HG02642 (cell line): ENCODE measurements at regions not wholly inside any gene's neighbourhood (a gene's known extent, or its start where the extent isn't known, plus 50 kb on each side); places are given as distances from the start of the nearest gene placed in this dataset.

Source experiments
- ATAC-seq: cut with Tn5 transposase; IDR thresholded peaks from one replicate; pipeline ENCODE4 v1.9.1; 2021; ENCODE audit warnings: mild to moderate bottlenecking; ENCODE audit not compliant: unreplicated experiment, poor library complexity

GRCh38 chr2:33810046-33810835 lies 211.1 kb upstream of the FAM98A start:
- ATAC-seq: no peak

DNA sequence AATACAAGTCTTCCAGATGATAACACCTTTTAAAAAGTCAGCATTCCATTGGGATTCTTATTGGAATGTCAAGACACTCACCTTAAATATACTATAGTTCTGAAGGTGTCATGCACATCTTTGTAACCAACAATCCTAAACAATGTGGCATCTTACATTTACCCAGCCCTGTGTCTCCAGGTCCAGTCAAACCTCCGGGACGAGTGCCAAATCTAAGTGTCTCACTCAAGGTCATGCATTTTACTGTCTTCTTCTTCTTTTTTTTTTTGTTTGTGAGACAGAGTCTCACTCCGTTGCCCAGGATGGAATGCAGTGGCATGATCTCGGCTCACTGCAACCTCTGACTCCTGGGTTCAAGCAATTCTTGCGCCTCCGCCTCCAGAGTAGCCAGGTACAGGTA lies 206.9 kb upstream of the FAM98A start:
- ATAC-seq: no peak

DNA sequence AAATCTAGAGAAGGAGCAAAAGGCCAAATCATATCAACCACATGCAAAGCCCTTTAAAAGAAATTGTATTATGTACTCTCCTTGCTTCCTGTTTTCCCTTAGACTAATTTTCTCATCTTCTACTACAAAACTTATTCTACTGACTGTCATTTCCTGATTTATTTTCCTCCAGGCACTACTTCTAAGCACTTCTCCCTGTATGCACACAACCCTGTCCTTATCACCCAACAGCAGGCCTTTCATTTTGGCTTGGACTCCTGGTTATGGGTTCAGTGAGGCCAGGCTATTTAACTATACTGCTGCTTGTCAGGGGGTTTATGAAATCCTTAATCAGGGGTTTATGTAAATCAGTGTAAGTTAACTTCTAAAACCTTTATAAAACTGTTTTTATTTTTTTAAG lies 205.1 kb upstream of the FAM98A start:
- no peak for ATAC-seq

- no peak for ATAC-seq
Measured at GRCh38 chr2:33796511-33796910, 197.4 kb upstream of the FAM98A start.

- no peak for ATAC-seq
Measured at GRCh38 chr2:33791625-33792024, 192.5 kb upstream of the FAM98A start.

- ATAC-seq: no peak
Measured at GRCh38 chr2:33788044-33788443, 188.9 kb upstream of the FAM98A start.

DNA sequence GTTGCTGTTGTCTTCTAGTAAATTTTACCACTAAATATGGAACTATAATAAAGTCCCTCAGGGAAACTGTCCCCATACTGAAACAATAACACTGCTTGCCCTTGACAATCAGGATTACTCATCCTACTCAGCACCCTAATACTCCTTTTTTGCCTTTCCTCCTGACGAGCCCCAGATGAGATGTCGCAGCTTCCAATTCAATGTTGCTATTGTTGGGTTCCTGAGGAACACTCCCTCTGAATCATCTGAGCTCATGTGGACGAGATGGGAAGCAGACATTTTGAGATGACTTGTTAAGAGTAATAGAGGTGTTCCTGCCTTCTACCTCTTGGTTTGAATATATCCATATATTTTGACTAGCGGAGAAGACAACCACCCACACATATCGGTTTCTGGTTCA lies 187.8 kb upstream of the FAM98A start:
- ATAC-seq: no peak

GRCh38 chr2:33785201-33786106 lies 186.4 kb upstream of the FAM98A start:
- peak; percentile 90 for ATAC-seq

DNA sequence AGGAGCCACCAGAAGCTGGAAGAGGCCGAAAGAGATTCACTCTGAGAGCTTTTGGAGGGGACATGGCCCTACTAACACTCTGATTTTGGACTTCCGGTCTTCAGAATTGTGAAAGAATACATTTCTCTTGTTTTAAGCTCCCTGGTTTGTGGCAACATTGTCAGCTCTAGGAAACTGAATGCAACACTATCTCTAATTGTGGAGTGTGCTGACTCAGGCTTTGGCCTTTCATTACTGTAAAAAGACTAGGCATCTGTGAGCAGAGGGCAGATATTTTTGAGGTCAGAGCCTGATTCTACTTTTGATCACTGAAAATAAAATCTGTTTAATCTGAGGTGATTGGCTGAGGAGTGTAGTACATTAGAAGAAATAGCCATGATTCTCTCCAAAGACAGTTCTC lies 185.4 kb upstream of the FAM98A start:
- ATAC-seq: peak; percentile 9

DNA sequence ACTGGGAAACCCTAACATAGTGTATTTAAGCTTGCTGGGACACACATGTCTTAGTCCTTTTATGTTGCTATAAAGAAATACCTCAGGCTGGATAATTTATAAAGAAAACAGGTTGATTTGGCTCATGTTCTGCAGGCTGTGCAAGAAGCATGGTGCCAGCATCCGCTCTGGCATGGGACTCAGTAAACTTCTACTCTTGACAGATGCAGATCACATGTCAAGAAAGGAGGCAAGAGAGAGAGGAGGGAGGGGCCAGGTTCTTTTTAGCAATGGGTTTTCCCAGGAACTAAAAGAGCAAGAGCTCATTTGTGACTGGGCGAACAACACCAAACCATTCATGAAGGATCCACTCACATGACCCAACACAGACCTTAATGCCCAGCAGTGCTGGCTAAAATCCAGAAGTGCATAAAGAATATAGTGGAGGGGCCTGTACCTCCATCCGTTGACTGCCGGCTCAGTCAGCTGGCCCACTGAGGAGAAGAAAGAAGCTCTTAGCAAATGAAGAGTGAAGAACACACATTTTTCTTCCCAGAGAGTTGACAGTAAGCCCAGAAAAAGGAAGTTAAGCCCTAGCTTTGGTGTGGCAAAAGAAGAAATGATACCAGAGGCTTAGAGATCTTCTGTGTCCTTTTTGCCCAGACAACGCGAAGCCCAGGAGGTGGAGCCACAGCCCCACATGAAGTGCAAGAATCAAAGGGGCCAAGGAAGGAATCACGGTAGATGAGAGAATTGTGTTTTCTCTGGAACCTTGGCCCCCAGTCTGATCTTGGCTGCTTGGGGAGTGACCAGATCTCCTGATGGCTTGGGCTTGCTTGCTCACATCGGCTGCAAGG lies 183.5 kb upstream of the FAM98A start:
- ATAC-seq: no peak

DNA sequence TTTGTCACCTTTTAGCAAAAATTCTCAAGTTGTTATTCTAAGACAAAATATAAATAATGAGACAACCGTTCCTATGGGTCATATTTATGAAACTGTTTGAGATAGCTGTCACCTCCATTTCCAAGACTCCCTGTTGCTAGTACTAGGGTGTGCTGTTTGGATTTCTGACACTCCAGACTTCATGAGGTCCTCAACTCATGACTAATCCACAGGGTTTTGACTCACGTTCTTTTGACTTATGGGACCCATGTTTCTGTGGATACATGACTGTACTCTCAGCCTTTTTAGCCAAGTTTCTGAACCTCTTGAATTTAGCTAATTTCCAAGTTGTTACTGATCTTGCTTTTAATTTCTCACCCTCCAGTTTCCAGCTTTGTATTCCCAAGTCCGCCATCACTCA lies 178.7 kb upstream of the FAM98A start:
- no peak for ATAC-seq

GRCh38 chr2:33775306-33775705 lies 176.2 kb upstream of the FAM98A start:
- no peak for ATAC-seq

- ATAC-seq: no peak
Measured at GRCh38 chr2:33770023-33770422, 170.9 kb upstream of the FAM98A start.

DNA sequence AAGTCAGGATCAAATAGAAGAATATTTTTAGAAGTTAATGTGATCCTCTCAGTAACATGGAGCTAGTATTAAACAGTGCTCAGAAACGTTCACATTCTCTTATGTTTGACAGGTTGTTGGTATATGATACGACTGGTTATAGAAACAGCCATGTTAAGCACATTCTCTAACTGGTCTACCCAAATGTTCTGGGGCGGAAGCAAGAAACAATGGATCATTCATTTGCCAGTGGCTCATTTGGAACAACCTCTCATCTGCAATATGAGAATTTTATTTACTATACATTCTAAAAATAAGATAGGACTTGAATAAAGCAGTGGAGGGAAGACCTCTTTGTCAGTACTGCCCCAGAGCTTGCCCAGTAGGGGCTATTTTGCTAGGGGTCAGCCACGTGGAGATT lies 167.1 kb upstream of the FAM98A start:
- no peak for ATAC-seq

GRCh38 chr2:33765122-33765521 lies 166.0 kb upstream of the FAM98A start:
- ATAC-seq: no peak

DNA sequence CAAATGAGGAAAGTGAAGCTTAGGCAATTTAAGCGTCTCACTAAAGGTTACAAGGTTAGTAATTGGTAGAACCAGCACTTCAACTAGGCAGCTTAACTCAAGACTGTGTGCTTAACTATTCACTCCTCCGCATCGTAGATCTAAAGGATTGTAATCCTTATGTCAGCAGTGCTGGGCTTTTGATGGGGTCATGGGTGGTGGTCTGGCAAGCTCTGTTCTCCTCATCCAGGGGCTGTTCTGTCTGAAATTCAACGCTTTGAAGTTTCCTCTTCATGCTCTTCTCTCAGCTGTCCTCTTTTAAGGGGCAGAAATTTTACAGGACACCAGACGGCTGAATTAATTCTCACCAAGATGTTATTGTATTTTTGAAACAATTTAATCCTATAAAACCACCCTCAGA lies 165.5 kb upstream of the FAM98A start:
- no peak for ATAC-seq

DNA sequence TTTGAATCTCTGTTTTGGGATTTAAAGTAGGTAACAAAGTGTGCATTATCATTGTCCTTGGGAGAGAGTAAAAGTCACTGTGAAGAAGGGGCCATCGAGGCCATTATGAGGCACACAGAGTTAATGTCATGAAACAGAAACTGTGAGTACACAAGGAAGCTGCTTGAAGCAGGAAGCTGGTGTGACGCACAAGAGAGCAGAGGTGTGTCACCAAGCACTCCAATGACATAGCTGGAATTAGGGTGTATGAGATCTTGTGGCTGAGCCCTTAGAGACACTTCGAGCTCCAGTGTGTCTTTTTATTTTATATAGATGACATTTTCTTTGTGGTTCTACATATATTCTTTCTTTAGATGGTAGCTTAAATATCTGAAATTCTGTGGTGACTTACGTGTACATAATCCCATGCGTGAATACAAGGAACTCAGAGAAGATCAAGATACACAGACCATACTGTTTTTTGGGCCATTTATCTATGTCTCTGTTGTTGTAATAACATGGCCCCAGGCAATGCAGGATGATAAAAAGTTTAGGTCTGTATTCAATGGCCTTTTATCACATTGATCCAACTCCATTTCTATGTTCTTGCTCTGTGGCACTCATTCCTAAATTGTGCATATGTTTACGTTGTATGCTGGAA lies 164.7 kb upstream of the FAM98A start:
- no peak for ATAC-seq

GRCh38 chr2:33762636-33763035 lies 163.5 kb upstream of the FAM98A start:
- no peak for ATAC-seq

GRCh38 chr2:33746208-33746800 lies 147.2 kb upstream of the FAM98A start:
- ATAC-seq: no peak

DNA sequence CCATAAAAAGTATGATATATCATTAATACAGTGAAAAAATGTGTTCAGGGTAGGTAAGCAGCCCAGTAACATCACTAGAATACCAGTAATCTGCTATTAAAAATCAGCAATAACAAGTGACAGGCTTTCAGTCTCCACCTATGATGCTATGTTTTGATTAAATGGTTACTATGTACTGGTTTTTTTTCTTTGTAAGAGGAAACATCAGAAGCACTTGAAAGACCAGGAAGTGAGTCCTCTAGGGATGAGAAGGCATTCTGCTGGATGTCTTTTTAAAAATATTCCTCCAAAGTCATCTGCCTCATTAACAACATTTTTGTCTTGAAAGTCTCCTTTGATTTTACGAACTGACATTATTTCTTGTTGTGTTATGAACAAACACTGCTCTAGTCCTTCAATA lies 136.0 kb upstream of the FAM98A start:
- no peak for ATAC-seq
